NCI-H128 (cell line): ENCODE measurements at regions not wholly inside any gene's neighbourhood (a gene's known extent, or its start where the extent isn't known, plus 50 kb on each side); places are given as distances from the start of the nearest gene placed in this dataset.
"Not testable (repeated sequence)": the region's sequence is repeated elsewhere in the genome, so short reads cannot be mapped to it uniquely, and the experiment has no call there.

Experiments used
- DNase-seq: peaks from one replicate; lab custom pipeline; 2025; ENCODE audit not compliant: unreplicated experiment; lab: John Stamatoyannopoulos, UW

GRCh38 chr7:65613644-65614289, 240.1 kb downstream of the ZNF92 start:
- not testable (repeated sequence) for DNase-seq

DNA sequence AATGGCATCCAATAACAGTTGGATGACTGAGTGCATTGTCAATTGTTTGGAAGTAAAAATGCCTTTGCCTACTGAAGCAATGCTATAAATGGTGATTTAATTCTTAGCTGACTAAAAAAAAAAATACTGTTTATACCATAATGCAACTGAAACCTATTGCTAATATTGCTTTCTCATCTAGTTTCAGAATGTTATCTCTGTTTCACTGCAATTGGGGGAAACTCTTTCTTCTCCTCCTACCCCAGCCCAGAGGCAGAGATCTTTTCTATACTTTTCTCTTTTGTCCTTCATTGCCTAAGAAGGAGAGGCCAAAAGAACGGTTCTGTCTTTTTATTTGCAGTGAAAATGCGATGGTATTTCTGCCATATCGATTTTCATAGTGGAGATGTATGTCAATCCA, 242.5 kb downstream of the ZNF92 start:
- DNase-seq: not testable (repeated sequence)

- not testable (repeated sequence) for DNase-seq
Observed at GRCh38 chr7:65620216-65620615, 246.6 kb downstream of the ZNF92 start.

DNA sequence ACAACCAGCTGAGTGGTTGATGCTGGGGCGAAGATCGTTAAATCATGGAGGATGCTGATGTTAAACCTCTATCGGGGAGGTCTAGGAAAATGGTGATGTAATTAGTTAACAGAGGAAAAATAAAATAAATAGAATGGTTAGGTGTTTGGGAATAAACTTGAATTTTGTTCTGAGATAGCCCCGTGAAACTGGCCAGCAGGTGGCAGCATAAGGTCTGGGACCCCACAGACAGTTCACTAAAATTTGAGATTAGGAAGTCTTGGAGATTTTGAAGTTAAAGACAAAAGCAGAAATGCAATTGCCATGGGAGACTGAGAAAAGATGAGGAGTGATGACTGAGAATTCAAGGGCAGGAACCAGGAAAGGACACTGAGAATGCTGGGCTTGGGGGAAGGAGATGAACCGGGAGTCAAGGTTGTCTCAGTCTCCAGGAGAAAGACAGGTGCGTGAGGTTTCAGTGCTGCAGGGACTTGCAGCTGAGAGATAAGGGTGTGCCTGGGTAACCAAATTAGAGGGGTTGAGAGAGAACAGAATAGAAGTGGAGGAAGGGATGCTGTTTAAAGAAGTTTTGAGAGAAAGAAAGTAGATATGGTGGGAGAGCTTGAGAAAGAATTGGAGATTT, 248.0 kb downstream of the ZNF92 start:
- DNase-seq: not testable (repeated sequence)

DNA sequence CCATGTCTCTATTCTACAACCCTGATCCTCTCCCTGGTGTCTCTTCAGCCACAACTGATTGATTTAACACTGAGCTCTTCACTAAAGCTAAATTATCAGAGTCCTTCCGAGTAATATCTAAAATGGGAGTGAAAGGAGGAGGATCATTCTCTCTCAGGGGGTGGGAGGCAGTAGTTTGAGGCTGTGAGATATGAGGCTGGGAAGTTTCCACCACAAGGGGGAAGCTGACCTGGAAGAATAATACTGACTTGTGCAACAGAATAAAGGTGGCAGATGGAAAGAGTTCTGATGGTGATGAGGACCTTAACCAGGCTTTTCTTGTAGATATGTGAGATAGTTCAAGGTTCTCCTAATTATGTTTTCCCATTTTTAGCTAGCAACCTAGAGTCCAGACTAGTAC, 241.6 kb upstream of the VKORC1L1 start:
- not testable (repeated sequence) for DNase-seq

GRCh38 chr7:65633587-65634404, 239.1 kb upstream of the VKORC1L1 start:
- DNase-seq: not testable (repeated sequence)

- not testable (repeated sequence) for DNase-seq
Observed at GRCh38 chr7:65638918-65639317, 234.0 kb upstream of the VKORC1L1 start.

DNA sequence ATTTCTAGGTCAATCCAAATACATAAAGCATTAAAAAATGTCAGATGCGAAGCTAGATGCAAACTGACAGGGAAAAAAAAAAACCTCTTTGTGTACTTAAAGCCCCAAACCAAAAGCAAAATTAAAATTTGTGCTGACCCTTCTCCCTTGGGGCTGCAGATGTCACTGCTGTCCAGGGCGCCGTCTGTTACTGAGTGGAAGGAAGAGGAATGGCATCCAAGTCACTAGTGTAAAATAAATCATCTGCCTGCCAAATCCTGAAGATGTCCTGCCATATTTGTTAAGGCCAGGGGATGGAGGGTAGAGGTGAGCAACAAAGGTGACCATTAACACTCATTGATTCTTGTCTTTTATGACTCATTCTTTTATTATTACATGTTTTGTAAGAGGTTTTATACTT, 233.2 kb upstream of the VKORC1L1 start:
- not testable (repeated sequence) for DNase-seq

DNA sequence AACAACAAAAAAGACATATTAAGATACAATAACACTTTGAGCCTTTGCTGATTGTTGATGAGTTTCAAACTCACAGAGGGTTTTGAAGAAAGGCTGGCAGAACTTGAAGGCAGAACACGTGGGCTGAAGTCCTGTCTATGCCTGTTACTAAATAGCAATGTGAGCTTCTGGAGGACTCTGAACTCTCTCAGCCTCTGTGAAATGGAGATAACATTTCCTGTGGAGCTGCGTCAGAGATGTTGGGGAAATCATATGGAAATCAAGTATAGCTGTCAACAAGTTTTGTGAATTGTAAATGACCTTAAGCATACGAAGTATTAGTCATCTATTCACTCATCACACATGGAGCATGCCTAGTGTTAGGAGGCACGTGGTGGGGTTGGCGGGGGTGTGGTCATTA, 229.4 kb upstream of the VKORC1L1 start:
- DNase-seq: not testable (repeated sequence)

- DNase-seq: not testable (repeated sequence)
Observed at GRCh38 chr7:65647153-65647964, 225.5 kb upstream of the VKORC1L1 start.

DNA sequence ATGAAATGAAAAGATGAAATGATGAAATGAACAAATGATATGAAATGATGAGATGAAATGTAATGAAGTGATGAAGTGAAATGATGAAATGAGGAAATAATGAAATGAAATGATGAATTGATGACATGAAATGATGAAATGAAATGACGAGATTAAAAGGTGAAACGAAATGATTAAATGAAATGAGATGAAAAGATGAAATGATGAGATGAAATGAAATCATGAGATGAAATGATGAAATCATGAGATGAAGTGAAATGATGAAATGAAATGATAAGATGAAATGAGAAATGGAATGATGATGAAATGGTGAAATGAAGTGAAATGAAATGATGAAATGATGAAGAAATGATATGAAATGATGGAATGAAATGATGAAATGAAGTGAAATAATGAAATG, 221.7 kb upstream of the VKORC1L1 start:
- not testable (repeated sequence) for DNase-seq

- DNase-seq: not testable (repeated sequence)
Observed at GRCh38 chr7:65651826-65652592, 220.9 kb upstream of the VKORC1L1 start.

- not testable (repeated sequence) for DNase-seq
Observed at GRCh38 chr7:65652669-65653068, 220.2 kb upstream of the VKORC1L1 start.

GRCh38 chr7:65656494-65657188, 216.2 kb upstream of the VKORC1L1 start:
- not testable (repeated sequence) for DNase-seq

- not testable (repeated sequence) for DNase-seq
Observed at GRCh38 chr7:65683362-65683761, 189.5 kb upstream of the VKORC1L1 start.

DNA sequence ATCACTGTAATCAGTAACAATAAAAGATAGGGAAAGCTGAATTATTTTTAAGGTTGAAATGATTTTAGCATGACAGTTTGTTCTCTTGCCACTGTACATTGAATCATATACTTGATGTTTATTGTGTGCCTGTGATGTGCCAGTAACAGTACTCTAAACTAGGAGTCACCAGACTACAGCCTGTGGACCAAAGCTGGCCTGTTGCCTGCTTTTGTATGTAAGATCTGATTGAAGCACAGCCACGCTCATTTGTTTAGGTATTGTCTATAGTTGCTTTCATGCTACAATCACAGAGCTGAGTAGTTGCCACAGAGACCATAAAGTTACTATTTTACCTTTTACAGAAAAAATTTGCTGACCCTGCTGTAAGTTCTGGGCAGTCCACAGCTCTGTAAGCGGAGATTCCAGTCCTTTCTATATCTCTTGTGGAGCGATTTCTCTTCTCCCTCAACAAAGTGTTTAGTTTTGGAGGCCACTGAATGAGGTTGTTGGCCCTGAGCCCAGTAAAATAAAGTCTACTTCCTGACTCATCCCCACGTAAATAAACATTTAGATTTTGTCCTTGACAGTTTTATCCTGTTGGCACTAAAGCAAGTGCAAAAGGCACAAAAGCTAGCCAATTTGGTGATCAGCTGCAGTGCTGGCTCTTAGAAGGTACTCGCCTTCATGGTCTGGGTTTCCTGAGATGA, 173.7 kb upstream of the VKORC1L1 start:
- not testable (repeated sequence) for DNase-seq

DNA sequence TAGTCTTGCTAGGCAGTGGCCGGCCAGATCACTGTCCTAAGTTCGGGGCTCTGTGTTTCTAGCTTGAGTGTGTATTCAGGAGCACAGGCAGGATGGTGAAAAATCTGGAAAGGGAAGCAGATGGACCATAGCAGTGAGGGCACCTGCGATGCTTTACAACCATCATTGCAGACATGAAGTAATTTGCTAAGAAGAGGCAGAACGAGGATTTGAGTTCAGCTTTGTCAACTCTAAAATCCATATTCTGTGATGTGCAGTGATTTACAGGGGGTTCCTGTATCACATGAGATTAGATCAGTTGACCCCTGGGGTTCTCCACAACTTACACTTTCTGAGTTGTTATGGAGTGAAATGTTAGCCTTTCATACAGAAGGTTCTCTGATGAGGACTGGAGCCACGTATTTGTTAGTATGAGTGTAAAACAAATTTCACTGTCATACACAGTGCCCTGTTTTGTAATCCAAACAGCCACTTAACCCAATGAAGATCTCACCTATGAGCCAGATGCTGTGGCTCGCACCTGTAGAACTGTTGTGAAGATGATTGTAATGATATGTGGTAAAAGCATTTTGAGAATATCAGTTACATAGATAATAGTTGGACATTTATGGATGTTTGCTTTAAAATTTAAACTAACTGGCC, 173.0 kb upstream of the VKORC1L1 start:
- not testable (repeated sequence) for DNase-seq

DNA sequence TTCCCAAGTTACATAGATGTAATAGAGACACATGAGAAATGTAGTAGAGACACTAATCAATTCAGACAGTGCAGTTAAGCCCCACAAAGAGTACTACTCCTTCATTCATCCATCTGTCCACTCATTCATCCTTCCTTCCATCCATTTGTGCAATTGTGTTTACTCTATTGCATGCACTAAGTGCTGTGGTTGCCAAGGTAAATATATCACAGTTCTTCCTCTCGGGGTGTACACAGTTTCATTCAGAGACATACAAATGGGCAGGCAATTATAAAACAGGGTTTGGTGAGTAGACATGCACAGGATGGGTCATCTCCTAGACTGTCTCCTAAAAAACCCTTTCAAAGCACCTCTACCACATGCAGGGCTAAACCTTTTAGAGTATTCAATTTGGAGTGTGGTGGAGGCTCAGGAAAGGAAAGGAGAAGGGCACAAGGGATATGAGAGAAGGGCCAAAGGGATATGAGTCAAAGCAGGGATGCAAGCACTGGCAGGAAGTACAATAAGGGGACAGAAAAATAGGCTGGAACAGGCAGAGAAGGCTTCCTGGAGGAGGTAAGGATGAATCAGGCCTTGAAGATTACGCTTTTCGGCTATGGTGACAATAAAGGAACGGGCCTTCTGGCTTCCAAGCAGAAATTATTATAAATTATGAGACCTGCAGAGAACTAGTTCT, 153.6 kb upstream of the VKORC1L1 start:
- DNase-seq: not testable (repeated sequence)
